PC-3 (cell line): ENCODE measurements at regions not wholly inside any gene's neighbourhood (a gene's known extent, or its start where the extent isn't known, plus 50 kb on each side); places are given as distances from the start of the nearest gene placed in this dataset.

ENCODE experiments used
- EZH2phosphoT487 ChIP-seq: fragments of 300-600 bp; sonication (generic); IDR thresholded peaks from 2 replicates; pipeline ENCODE4 v1.6.1; 2018; ENCODE audit warnings: mild to moderate bottlenecking, antibody characterized with exemption, low read length, borderline replicate concordance
- TF ChIP-seq, protein P1 (sequence below): fragments of 300-600 bp; sonication (generic); conservative IDR thresholded peaks from 2 replicates; pipeline ENCODE4 v1.5.1; 2017; ENCODE audit warnings: antibody characterized with exemption, low read depth, mild to moderate bottlenecking, low read length

DNA sequence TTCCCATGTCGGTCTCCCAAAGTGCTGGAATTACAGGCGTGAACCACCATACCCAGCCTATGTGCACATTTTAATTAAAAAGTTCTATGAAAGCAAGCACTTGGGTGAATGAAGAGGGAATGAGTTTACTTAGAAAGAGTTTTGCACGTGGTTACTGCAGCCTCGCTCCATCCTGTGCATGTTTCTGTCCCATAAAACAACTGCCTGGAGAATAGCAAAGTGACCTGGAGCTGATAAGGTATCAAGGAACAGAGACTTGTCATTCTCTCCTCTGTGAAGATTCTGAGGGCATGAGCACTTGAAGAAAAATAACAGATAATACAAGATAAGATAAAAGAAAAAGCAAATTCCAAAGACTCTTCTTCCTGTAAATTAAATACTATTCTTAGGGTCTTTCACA is 112.2 kb upstream of the JCAD start:
- TF ChIP-seq EZH2phosphoT487: no peak
- TF ChIP-seq, protein P1, sequence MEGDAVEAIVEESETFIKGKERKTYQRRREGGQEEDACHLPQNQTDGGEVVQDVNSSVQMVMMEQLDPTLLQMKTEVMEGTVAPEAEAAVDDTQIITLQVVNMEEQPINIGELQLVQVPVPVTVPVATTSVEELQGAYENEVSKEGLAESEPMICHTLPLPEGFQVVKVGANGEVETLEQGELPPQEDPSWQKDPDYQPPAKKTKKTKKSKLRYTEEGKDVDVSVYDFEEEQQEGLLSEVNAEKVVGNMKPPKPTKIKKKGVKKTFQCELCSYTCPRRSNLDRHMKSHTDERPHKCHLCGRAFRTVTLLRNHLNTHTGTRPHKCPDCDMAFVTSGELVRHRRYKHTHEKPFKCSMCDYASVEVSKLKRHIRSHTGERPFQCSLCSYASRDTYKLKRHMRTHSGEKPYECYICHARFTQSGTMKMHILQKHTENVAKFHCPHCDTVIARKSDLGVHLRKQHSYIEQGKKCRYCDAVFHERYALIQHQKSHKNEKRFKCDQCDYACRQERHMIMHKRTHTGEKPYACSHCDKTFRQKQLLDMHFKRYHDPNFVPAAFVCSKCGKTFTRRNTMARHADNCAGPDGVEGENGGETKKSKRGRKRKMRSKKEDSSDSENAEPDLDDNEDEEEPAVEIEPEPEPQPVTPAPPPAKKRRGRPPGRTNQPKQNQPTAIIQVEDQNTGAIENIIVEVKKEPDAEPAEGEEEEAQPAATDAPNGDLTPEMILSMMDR: no peak
